B cell (primary cell): ENCODE measurements at regions not wholly inside any gene's neighbourhood (a gene's known extent, or its start where the extent isn't known, plus 50 kb on each side); places are given as distances from the start of the nearest gene placed in this dataset.

Experiments
- ATAC-seq: fragments of 200-7000 bp; cut with Tn5 transposase; one replicate; pipeline ENCODE4 v1.10.0; 2021; ENCODE audit warnings: low read depth, mild to moderate bottlenecking, moderate number of reproducible peaks, moderate library complexity
- CTCF ChIA-PET: fragments of 350-600 bp; sonication (Branson Sonifier 250); formaldehyde crosslinking; loops from one replicate; lab custom pipeline; 2021; ENCODE audit warnings: antibody characterized with exemption, inconsistent platforms; lab: Charles Lee
- POLR2A ChIA-PET: fragments of 350-600 bp; sonication (Branson Sonifier 250); formaldehyde crosslinking; loops from one replicate; lab custom pipeline; 2021; ENCODE audit warnings: antibody characterized with exemption; lab: Charles Lee
- DNase-seq: peaks from one replicate; pipeline ENCODE4 v3.0.0; 2013
- H2AFZ ChIP-seq: 2 replicates; pipeline ENCODE4 v1.6.1; 2012; ENCODE audit warnings: mild to moderate bottlenecking, low read depth, low read length; ENCODE audit not compliant: insufficient read depth, poor library complexity, severe bottlenecking
- H3K27ac ChIP-seq, 2 donors: 1 replicate in 1 of 2; 2 replicates in 1 of 2; pipeline ENCODE4 v1.5.1; 2012 to 2013; ENCODE audit warnings: low read length in 2 of 2, mild to moderate bottlenecking in 2 of 2, moderate library complexity in 1 of 2
- H3K27me3 ChIP-seq, 4 experiments: fragments of 200-600 bp in 1 of 4; sonication (generic) in 1 of 4; replicated peaks in 1 of 4; 1 replicate in 2 of 4; 2 replicates in 2 of 4; pipeline versions ENCODE4 v1.6.1 to v1.7.0; 2013 to 2016; ENCODE audit warnings: low read length in 3 of 4, mild to moderate bottlenecking in 2 of 4, mixed read lengths in 1 of 4, moderate library complexity in 1 of 4; ENCODE audit not compliant: insufficient read depth in 4 of 4, control insufficient read depth in 3 of 4; ENCODE audit errors: control extremely low read depth in 1 of 4
- H3K36me3 ChIP-seq, 2 experiments: replicated peaks in 1 of 2; 1 replicate in 1 of 2; 2 replicates in 1 of 2; pipeline versions ENCODE4 v1.6.1 to v1.7.1; 2013; ENCODE audit warnings: low read length in 1 of 2; ENCODE audit not compliant: insufficient read depth in 2 of 2, control insufficient read depth in 1 of 2; ENCODE audit errors: control extremely low read depth in 1 of 2, extremely low read depth in 1 of 2
- H3K4me1 ChIP-seq, 2 donors: fragments of 200-600 bp in 1 of 2; sonication (generic) in 1 of 2; 1 replicate in 1 of 2; 2 replicates in 1 of 2; pipeline versions ENCODE4 v1.5.1 to v1.6.1; 2013 to 2017; ENCODE audit warnings: low read length in 2 of 2; ENCODE audit not compliant: control insufficient read depth in 2 of 2, insufficient read depth in 2 of 2
- H3K4me2 ChIP-seq: replicated peaks from 2 replicates; pipeline ENCODE3; 2012; ENCODE audit warnings: mild to moderate bottlenecking, low read depth, low read length; ENCODE audit not compliant: poor library complexity, severe bottlenecking
- H3K4me3 ChIP-seq, 5 experiments: fragments of 200-600 bp in 1 of 5; sonication (generic) in 1 of 5; 1 replicate in 3 of 5; 2 replicates in 2 of 5; pipeline versions ENCODE4 v1.5.1 to v1.7.0; 2011 to 2016; ENCODE audit warnings: low read length in 4 of 5, mild to moderate bottlenecking in 4 of 5, low read depth in 2 of 5, control low read depth in 1 of 5, moderate library complexity in 1 of 5; ENCODE audit not compliant: insufficient read depth in 1 of 5; ENCODE audit errors: control extremely low read depth in 1 of 5, extremely low read depth in 1 of 5
- H3K79me2 ChIP-seq: fragments of 200-600 bp; sonication (generic); one replicate; pipeline ENCODE4 v1.6.0; 2016; ENCODE audit warnings: low read length; ENCODE audit not compliant: control insufficient read depth, insufficient read depth
- H3K9ac ChIP-seq: fragments of 200-600 bp; sonication (generic); 2 replicates; pipeline ENCODE4 v1.6.1; 2017; ENCODE audit warnings: mild to moderate bottlenecking, low read length, moderate library complexity
- H3K9me3 ChIP-seq, 3 donors: one replicate each; pipeline versions ENCODE4 v1.6.1 to v1.7.1; 2013; ENCODE audit warnings: low read length in 2 of 3; ENCODE audit not compliant: control insufficient read depth in 2 of 3, insufficient read depth in 1 of 3; ENCODE audit errors: control extremely low read depth in 1 of 3
- H4K20me1 ChIP-seq: 2 replicates; pipeline ENCODE4 v1.6.0; 2012; ENCODE audit warnings: mild to moderate bottlenecking, low read length; ENCODE audit not compliant: insufficient read depth, control insufficient read depth, poor library complexity, severe bottlenecking
- H3K27ac Mint-ChIP-seq: one replicate; pipeline ENCODE4 v1.8.0; 2021; ENCODE audit warnings: mixed read lengths
- H3K27me3 Mint-ChIP-seq: one replicate; pipeline ENCODE4 v1.8.0; 2021; ENCODE audit warnings: mixed read lengths
- H3K4me1 Mint-ChIP-seq: one replicate; pipeline ENCODE4 v1.8.0; 2021; ENCODE audit warnings: mixed read lengths
- H3K4me3 Mint-ChIP-seq: one replicate; pipeline ENCODE4 v1.8.0; 2021; ENCODE audit warnings: mixed read lengths
- H3K9me3 Mint-ChIP-seq: one replicate; pipeline ENCODE4 v1.8.0; 2022; ENCODE audit warnings: mixed read lengths; ENCODE audit not compliant: insufficient read depth
- CTCF ChIP-seq: fragments of 200-600 bp; IDR thresholded peaks from one replicate; pipeline ENCODE4 v1.8.0; 2022; ENCODE audit warnings: antibody characterized with exemption, mild to moderate bottlenecking
- EZH2 ChIP-seq: IDR thresholded peaks from 2 replicates; pipeline ENCODE4 v1.6.1; 2012; ENCODE audit warnings: borderline replicate concordance, low read depth, mild to moderate bottlenecking, moderate library complexity, low read length; ENCODE audit not compliant: insufficient read depth, poor library complexity, severe bottlenecking
- WGBS: methylation state at CpG from one replicate; pipeline ENCODE4 v1.1.5; 2013; ENCODE audit warnings: missing lambda C conversion rate; ENCODE audit not compliant: insufficient coverage; 5-methylcytosine and 5-hydroxymethylcytosine counted together
- intact Hi-C: fragments of 100-400 bp; cut with micrococcal nuclease; formaldehyde crosslinking; loops from one replicate; pipeline ENCODE4 v1.10.0; 2022

GRCh38 chr1:30605441-30605920 is 117.9 kb downstream of the MATN1 start:
- Histone ChIP-seq H2AFZ (no peak overlapping the region), H3K4me3 (no peak overlapping the region), H3K4me2 (no peak overlapping the region), H3K9me3 (no peaks in the 10 kb centered on the region), H3K79me2 (no peaks in the 10 kb centered on the region), H3K4me1 (no peaks in the 10 kb centered on the region), H3K9ac (no peak overlapping the region), H3K27ac (no peak overlapping the region), H3K36me3 (no peaks in the 10 kb centered on the region), H3K27me3 (peaks cover 0 to 7% (median 0%) of the 10 kb centered on the region in 4 experiments), H4K20me1 (no peaks in the 10 kb centered on the region)
- Mint-ChIP-seq H3K9me3 (no peaks in the 10 kb centered on the region), H3K27ac (no peak overlapping the region), H3K4me1 (no peaks in the 10 kb centered on the region), H3K4me3 (no peak overlapping the region), H3K27me3 (peaks cover 55% of the 10 kb centered on the region)
- no peak for ATAC-seq
- POLR2A ChIA-PET, result no interaction called here
- CTCF ChIA-PET, result no interaction called here
- WGBS, result 78% methylated on average over 6 of the region's 8 CpGs
- intact Hi-C loops, result no loop called here
- TF ChIP-seq CTCF (no peak), EZH2 (no peak)
- DNase-seq, result no peak

- no peaks in the 10 kb centered on the region for H3K9me3 Mint-ChIP-seq
- no peaks in the 10 kb centered on the region for H3K4me1 Mint-ChIP-seq
- CTCF ChIA-PET, result no interaction called here
- no peak for ATAC-seq
- H3K9ac ChIP-seq, result no peak overlapping the region
- no peak overlapping the region for H3K27ac ChIP-seq
- no peak overlapping the region for H2AFZ ChIP-seq
- H3K27ac Mint-ChIP-seq, result no peak overlapping the region
- no peaks in the 10 kb centered on the region for H3K36me3 ChIP-seq
- POLR2A ChIA-PET, result no interaction called here
- H3K4me3 Mint-ChIP-seq, result no peak overlapping the region
- H3K27me3 ChIP-seq, result peaks cover 0 to 7% (median 0%) of the 10 kb centered on the region in 4 experiments
- no peaks in the 10 kb centered on the region for H3K79me2 ChIP-seq
- DNase-seq, result no peak
- no peaks in the 10 kb centered on the region for H4K20me1 ChIP-seq
- H3K9me3 ChIP-seq, result no peaks in the 10 kb centered on the region
- intact Hi-C loops, result no loop called here
- 82% methylated on average over 5 of the region's 6 CpGs for WGBS
- no peak overlapping the region for H3K4me3 ChIP-seq
- H3K27me3 Mint-ChIP-seq, result peaks cover 51% of the 10 kb centered on the region
- no peaks in the 10 kb centered on the region for H3K4me1 ChIP-seq
- no peak overlapping the region for H3K4me2 ChIP-seq
- TF ChIP-seq CTCF, result no peak
- no peak for TF ChIP-seq EZH2
These were observed 118.5 kb downstream of the MATN1 start for GRCh38 chr1:30604801-30605440.
